Upper lobe of left lung (tissue), 6 donors: ENCODE measurements at regions not wholly inside any gene's neighbourhood (a gene's known extent, or its start where the extent isn't known, plus 50 kb on each side); places are given as distances from the start of the nearest gene placed in this dataset.
"Not testable (repeated sequence)": the region's sequence is repeated elsewhere in the genome, so short reads cannot be mapped to it uniquely, and the experiment has no call there.

Experiments used
- ATAC-seq, 2 donors: fragments of 200-7000 bp; cut with Tn5 transposase; one replicate each; pipeline ENCODE4 v1.9.1; 2022; ENCODE audit warnings: mild to moderate bottlenecking in 2 of 2, moderate library complexity in 2 of 2; ENCODE audit not compliant: low FRiP score in 2 of 2
- DNase-seq, 2 donors: peaks; one replicate each; pipeline ENCODE4 v3.0.0-alpha.2; 2019 to 2020
- H3K27ac ChIP-seq, 4 donors: fragments of 200-600 bp; sonication (generic); one replicate each; pipeline ENCODE4 v1.5.1; 2016 to 2019
- H3K27me3 ChIP-seq, 4 donors: fragments of 200-600 bp; sonication (generic); one replicate each; pipeline ENCODE4 v1.5.1; 2017 to 2019
- H3K36me3 ChIP-seq, 4 donors: fragments of 200-600 bp; sonication (generic); one replicate each; pipeline ENCODE4 v1.5.1; 2016 to 2019
- H3K4me1 ChIP-seq, 4 donors: fragments of 200-600 bp; sonication (generic); one replicate each; pipeline ENCODE4 v1.5.1; 2018 to 2019
- H3K4me3 ChIP-seq, 4 donors: fragments of 200-600 bp; sonication (generic); one replicate each; pipeline ENCODE4 v1.5.1; 2017 to 2019; ENCODE audit warnings: mild to moderate bottlenecking in 2 of 4, moderate library complexity in 1 of 4
- H3K9me3 ChIP-seq, 4 donors: fragments of 200-600 bp; sonication (generic); one replicate each; pipeline ENCODE4 v1.5.1; 2018 to 2019
- CTCF ChIP-seq, 6 experiments: fragments of 450-650 bp in 4 of 6; fragments of 200-600 bp in 2 of 6; sonication (generic) in 2 of 6; IDR thresholded peaks; one replicate each; pipeline ENCODE4 v1.5.1; 2016 to 2019; ENCODE audit warnings: antibody characterized with exemption in 6 of 6
- EP300 ChIP-seq, 4 donors: sonication (generic); formaldehyde crosslinking; IDR thresholded peaks; one replicate each; pipeline ENCODE4 v1.5.1; 2017; ENCODE audit warnings: antibody characterized with exemption in 4 of 4, control low read depth in 2 of 4
- POLR2A ChIP-seq, 4 donors: fragments of 450-650 bp; IDR thresholded peaks; one replicate each; pipeline ENCODE4 v1.5.1; 2016 to 2017; ENCODE audit warnings: antibody characterized with exemption in 4 of 4, mild to moderate bottlenecking in 2 of 4
- POLR2AphosphoS5 ChIP-seq, 2 donors: sonication (generic); formaldehyde crosslinking; IDR thresholded peaks; one replicate each; pipeline ENCODE4 v1.5.1; 2017; ENCODE audit warnings: antibody characterized with exemption in 2 of 2
- WGBS, 2 donors: methylation state at CpG; one replicate each; pipeline ENCODE4 v1.1.5; 2017 to 2018; 5-methylcytosine and 5-hydroxymethylcytosine counted together
- donor health status: DM: no; HTN: no; CAD: no; lungs with moderate emphysema.
- donor health status: DM: no; HTN: yes; CAD: no; lungs with severe emphysema.

GRCh38 chr2:44102790-44103562 lies 65.7 kb upstream of the PPM1B start:
- Histone ChIP-seq H3K27ac (no peak overlapping the region), H3K9me3 (no peaks in the 10 kb centered on the region), H3K27me3 (no peaks in the 10 kb centered on the region), H3K36me3 (no peaks in the 10 kb centered on the region), H3K4me3 (no peak overlapping the region), H3K4me1 (peaks cover 5 to 12% (median 6%) of the 10 kb centered on the region in 4 donors)
- TF ChIP-seq CTCF (IDR thresholded peaks at IDR 0.05) (no peak), EP300 (IDR thresholded peaks at IDR 0.05) (no peak), POLR2A (IDR thresholded peaks at IDR 0.05) (no peak), POLR2AphosphoS5 (IDR thresholded peaks at IDR 0.05) (no peak)
- DNase-seq (no peak), ATAC-seq (no peak)
- whole genome bisulfite sequencing, 2 donors, result 77 to 80% methylated on average over 8 of the region's 8 CpGs

GRCh38 chr2:44103639-44104038 lies 65.0 kb upstream of the PPM1B start:
- no peak overlapping the region for H3K27ac ChIP-seq
- DNase-seq (no peak), ATAC-seq (no peak)
- 88 to 91% methylated on average over 6 of the region's 6 CpGs for WGBS, 2 donors
- TF ChIP-seq EP300 (IDR thresholded peaks at IDR 0.05), result no peak
- no peak for TF ChIP-seq POLR2AphosphoS5 (IDR thresholded peaks at IDR 0.05)
- TF ChIP-seq CTCF (IDR thresholded peaks at IDR 0.05), result no peak
- no peak for TF ChIP-seq POLR2A (IDR thresholded peaks at IDR 0.05)
- no peaks in the 10 kb centered on the region for H3K9me3 ChIP-seq
- H3K36me3 ChIP-seq, result no peaks in the 10 kb centered on the region
- H3K4me1 ChIP-seq, result peaks cover 5 to 12% (median 6%) of the 10 kb centered on the region in 4 donors
- no peak overlapping the region for H3K4me3 ChIP-seq
- H3K27me3 ChIP-seq, result no peaks in the 10 kb centered on the region

GRCh38 chr2:44104855-44105271 lies 63.8 kb upstream of the PPM1B start:
- no peak overlapping the region for H3K27ac ChIP-seq
- no peak for ATAC-seq
- no peak overlapping the region for H3K4me3 ChIP-seq

GRCh38 chr2:44106509-44106908 lies 62.2 kb upstream of the PPM1B start:
- H3K36me3 ChIP-seq, H3K9me3 ChIP-seq, H3K4me3 ChIP-seq, DNase-seq, H3K27ac ChIP-seq, ATAC-seq, H3K27me3 ChIP-seq, H3K4me1 ChIP-seq: not testable (repeated sequence)
- WGBS, 2 donors, result 84 to 85% methylated on average over 9 of the region's 9 CpGs

More at GRCh38 chr2:44104855-44105271, 63.8 kb upstream of the PPM1B start:
- Histone ChIP-seq H3K27me3 (no peaks in the 10 kb centered on the region), H3K9me3 (no peaks in the 10 kb centered on the region), H3K4me1 (peaks cover 5 to 11% (median 6%) of the 10 kb centered on the region in 4 donors), H3K36me3 (no peaks in the 10 kb centered on the region)
- 89 to 96% methylated on average over 1 of the region's 1 CpG for WGBS, 2 donors
- no peak for DNase-seq
- TF ChIP-seq POLR2A (IDR thresholded peaks at IDR 0.05) (no peak), POLR2AphosphoS5 (IDR thresholded peaks at IDR 0.05) (no peak), CTCF (IDR thresholded peaks at IDR 0.05) (no peak), EP300 (IDR thresholded peaks at IDR 0.05) (no peak)

GRCh38 chr2:44107086-44107740 lies 61.5 kb upstream of the PPM1B start:
- Histone ChIP-seq H3K4me3 (no peak overlapping the region), H3K4me1 (no peaks in the 10 kb centered on the region), H3K36me3 (no peaks in the 10 kb centered on the region), H3K27ac (no peak overlapping the region), H3K9me3 (no peaks in the 10 kb centered on the region), H3K27me3 (no peaks in the 10 kb centered on the region)
- DNase-seq (no peak), ATAC-seq (no peak)
- WGBS, 2 donors, result 70 to 71% methylated on average over 5 of the region's 5 CpGs
- TF ChIP-seq CTCF (IDR thresholded peaks at IDR 0.05) (no peak), POLR2A (IDR thresholded peaks at IDR 0.05) (no peak), POLR2AphosphoS5 (IDR thresholded peaks at IDR 0.05) (no peak), EP300 (IDR thresholded peaks at IDR 0.05) (no peak)
